ENCODE measurements at regions not wholly inside any gene's neighbourhood (a gene's known extent, or its start where the extent isn't known, plus 50 kb on each side); places are given as distances from the start of the nearest gene placed in this dataset.
"Not testable (repeated sequence)": the region's sequence is repeated elsewhere in the genome, so short reads cannot be mapped to it uniquely, and the experiment has no call there.

DNA sequence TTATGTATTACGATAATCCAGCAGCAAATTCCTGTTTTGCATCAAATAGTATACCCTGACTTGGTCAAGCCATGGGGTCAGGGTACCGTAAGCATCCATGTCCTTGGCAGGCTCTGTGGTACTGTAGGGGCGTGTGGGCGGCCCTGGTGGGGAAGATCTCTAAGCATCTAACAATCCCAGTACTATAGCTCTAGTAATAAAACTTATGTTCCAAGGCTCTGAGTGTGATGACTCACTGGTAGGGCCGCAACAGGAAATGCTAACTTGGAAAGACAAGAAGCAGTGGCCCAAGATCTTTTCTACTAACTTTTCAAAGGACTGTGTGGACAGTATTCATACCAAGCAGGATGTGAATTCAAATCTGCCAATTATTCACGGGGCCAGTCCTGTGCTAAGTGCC lies 63.8 kb downstream of the CLEC18A start:
- H3K36me3 ChIP-seq (ENCODE audit: insufficient read depth, insufficient read length, low read length): peaks cover 24% of the 10 kb centered on the region

DNA sequence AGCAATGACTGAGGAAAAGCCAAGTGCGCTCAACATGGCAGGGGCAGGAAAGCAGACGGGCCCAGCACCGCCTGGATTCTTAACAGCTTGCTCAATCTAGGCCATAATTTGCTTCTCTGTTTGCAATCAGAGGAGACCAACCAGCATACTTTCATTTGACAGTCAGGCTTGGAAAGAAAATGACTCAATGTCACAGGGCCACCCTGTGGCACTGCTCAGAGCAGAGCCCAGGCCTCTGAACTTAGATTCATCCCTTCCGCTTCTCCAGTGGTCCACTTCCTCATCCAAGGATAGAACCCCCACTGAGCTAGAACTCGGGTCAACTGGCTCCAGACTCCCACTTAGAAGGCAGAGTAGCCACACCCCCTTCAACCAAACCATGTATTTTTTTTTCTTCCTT lies 65.6 kb downstream of the CLEC18A start:
- H3K4me3 ChIP-seq (ENCODE audit: insufficient read length, low read depth); H3K27me3 ChIP-seq (ENCODE audit: insufficient read depth, insufficient read length); H3K9ac ChIP-seq (ENCODE audit: insufficient read length, low read depth); H3K9me3 ChIP-seq (ENCODE audit: insufficient read depth, low read length); DNase-seq (ENCODE audit: low read depth, low spot score); H3K4me1 ChIP-seq (ENCODE audit: insufficient read depth, insufficient read length): not testable (repeated sequence)
- H3K36me3 ChIP-seq (ENCODE audit: insufficient read depth, insufficient read length, low read length): peaks cover 28% of the 10 kb centered on the region

More for the DNA sequence above, 63.8 kb downstream of the CLEC18A start:
- not testable (repeated sequence) for H3K9me3 ChIP-seq (ENCODE audit: insufficient read depth, low read length); H3K4me1 ChIP-seq (ENCODE audit: insufficient read depth, insufficient read length); H3K4me3 ChIP-seq (ENCODE audit: insufficient read length, low read depth); H3K9ac ChIP-seq (ENCODE audit: insufficient read length, low read depth); H3K27me3 ChIP-seq (ENCODE audit: insufficient read depth, insufficient read length); DNase-seq (ENCODE audit: low read depth, low spot score)

- Histone ChIP-seq H3K4me3 (ENCODE audit: insufficient read length, low read depth) (no peak overlapping the region), H3K4me1 (ENCODE audit: insufficient read depth, insufficient read length) (no peaks in the 10 kb centered on the region), H3K36me3 (ENCODE audit: insufficient read depth, insufficient read length, low read length) (peaks cover 26% of the 10 kb centered on the region), H3K9ac (ENCODE audit: insufficient read length, low read depth) (no peak overlapping the region), H3K9me3 (ENCODE audit: insufficient read depth, low read length) (no peaks in the 10 kb centered on the region), H3K27me3 (ENCODE audit: insufficient read depth, insufficient read length) (no peaks in the 10 kb centered on the region)
- TF ChIP-seq SUZ12 (IDR thresholded peaks at IDR 0.05; ENCODE audit: extremely low read depth, insufficient read depth, insufficient read length) (no peak), YY1 (IDR thresholded peaks at IDR 0.05; ENCODE audit: insufficient read depth, insufficient read length) (no peak), ZNF274 (IDR thresholded peaks at IDR 0.05; ENCODE audit: low read depth, low read length) (no peak)
- DNase-seq (ENCODE audit: low read depth, low spot score): peak; percentile 9
Measured at GRCh38 chr16:70018254-70018653, 67.1 kb downstream of the CLEC18A start.

DNA sequence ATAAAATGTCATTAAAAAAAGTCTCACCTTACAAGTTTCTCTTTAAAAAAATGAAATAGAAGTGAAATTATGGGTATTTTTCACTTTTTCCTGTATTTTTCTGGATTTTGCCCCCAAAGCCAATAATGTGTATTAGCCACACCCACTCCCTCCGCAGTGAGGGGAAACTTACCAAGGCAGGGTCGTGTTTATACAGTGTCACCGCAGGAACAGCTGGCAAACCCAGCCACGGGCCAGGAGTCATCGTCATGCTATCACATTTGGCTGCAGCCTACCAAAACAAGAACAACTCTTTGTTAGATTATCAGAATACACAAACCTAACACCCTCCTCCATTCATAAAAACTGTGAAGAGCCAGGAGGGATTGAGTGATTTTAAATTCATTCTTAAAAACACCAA lies 72.1 kb downstream of the CLEC18A start:
- not testable (repeated sequence) for H3K4me1 ChIP-seq (ENCODE audit: insufficient read depth, insufficient read length); DNase-seq (ENCODE audit: low read depth, low spot score); H3K27me3 ChIP-seq (ENCODE audit: insufficient read depth, insufficient read length); H3K4me3 ChIP-seq (ENCODE audit: insufficient read length, low read depth); H3K9me3 ChIP-seq (ENCODE audit: insufficient read depth, low read length); H3K9ac ChIP-seq (ENCODE audit: insufficient read length, low read depth)
- peaks cover 23% of the 10 kb centered on the region for H3K36me3 ChIP-seq (ENCODE audit: insufficient read depth, insufficient read length, low read length)

- not testable (repeated sequence) for H3K9ac ChIP-seq (ENCODE audit: insufficient read length, low read depth); H3K4me1 ChIP-seq (ENCODE audit: insufficient read depth, insufficient read length); DNase-seq (ENCODE audit: low read depth, low spot score); H3K27me3 ChIP-seq (ENCODE audit: insufficient read depth, insufficient read length); H3K9me3 ChIP-seq (ENCODE audit: insufficient read depth, low read length); H3K4me3 ChIP-seq (ENCODE audit: insufficient read length, low read depth)
- H3K36me3 ChIP-seq (ENCODE audit: insufficient read depth, insufficient read length, low read length): peaks cover 21% of the 10 kb centered on the region
Measured at GRCh38 chr16:70023956-70024355, 72.8 kb downstream of the CLEC18A start.

DNA sequence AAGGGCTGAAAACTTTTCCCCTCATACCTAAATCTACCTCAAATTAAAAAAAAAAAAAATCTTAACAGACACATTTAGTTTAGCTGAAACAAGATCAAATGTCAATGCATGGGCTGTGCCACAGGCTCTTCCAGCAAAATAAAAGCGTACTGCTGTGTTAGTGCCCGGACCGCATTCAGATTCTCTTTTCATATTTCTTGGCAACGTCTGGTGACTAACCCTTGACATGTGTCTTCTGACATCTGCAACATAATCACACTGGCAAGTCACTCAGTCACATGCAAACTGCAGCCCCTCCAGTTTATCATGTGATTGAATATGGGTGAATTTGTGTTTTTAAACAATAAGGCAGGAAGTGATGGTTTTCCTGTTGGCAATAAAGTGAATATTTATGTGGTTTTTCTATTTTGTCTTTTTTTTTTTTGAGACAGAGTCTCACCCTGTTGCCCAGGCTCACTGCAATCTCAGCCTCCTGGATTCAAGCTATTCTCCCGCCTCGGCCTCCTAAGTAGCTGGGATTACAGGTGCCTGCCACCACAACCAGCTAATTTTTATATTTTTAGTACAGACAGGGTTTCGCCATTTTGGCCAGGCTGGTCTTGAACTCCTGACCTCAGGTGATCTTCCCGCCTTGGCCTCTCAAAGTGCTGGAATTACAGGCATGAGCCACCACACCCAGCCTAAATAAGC lies 75.2 kb downstream of the CLEC18A start:
- peaks cover 13% of the 10 kb centered on the region for H3K36me3 ChIP-seq (ENCODE audit: insufficient read depth, insufficient read length, low read length)
- H3K4me1 ChIP-seq (ENCODE audit: insufficient read depth, insufficient read length); H3K27me3 ChIP-seq (ENCODE audit: insufficient read depth, insufficient read length); H3K4me3 ChIP-seq (ENCODE audit: insufficient read length, low read depth); H3K9me3 ChIP-seq (ENCODE audit: insufficient read depth, low read length); H3K9ac ChIP-seq (ENCODE audit: insufficient read length, low read depth); DNase-seq (ENCODE audit: low read depth, low spot score): not testable (repeated sequence)

GRCh38 chr16:70032906-70033305 lies 81.2 kb upstream of the PDPR start:
- DNase-seq (ENCODE audit: low read depth, low spot score); H3K9ac ChIP-seq (ENCODE audit: insufficient read length, low read depth); H3K9me3 ChIP-seq (ENCODE audit: insufficient read depth, low read length); H3K4me1 ChIP-seq (ENCODE audit: insufficient read depth, insufficient read length); H3K4me3 ChIP-seq (ENCODE audit: insufficient read length, low read depth); H3K36me3 ChIP-seq (ENCODE audit: insufficient read depth, insufficient read length, low read length); H3K27me3 ChIP-seq (ENCODE audit: insufficient read depth, insufficient read length): not testable (repeated sequence)

- not testable (repeated sequence) for H3K4me3 ChIP-seq (ENCODE audit: insufficient read length, low read depth); H3K27me3 ChIP-seq (ENCODE audit: insufficient read depth, insufficient read length); H3K9ac ChIP-seq (ENCODE audit: insufficient read length, low read depth); H3K36me3 ChIP-seq (ENCODE audit: insufficient read depth, insufficient read length, low read length); DNase-seq (ENCODE audit: low read depth, low spot score); H3K9me3 ChIP-seq (ENCODE audit: insufficient read depth, low read length); H3K4me1 ChIP-seq (ENCODE audit: insufficient read depth, insufficient read length)
Measured at GRCh38 chr16:70037913-70038312, 76.2 kb upstream of the PDPR start.

GRCh38 chr16:70040554-70040953 lies 73.6 kb upstream of the PDPR start:
- not testable (repeated sequence) for H3K36me3 ChIP-seq (ENCODE audit: insufficient read depth, insufficient read length, low read length)

DNA sequence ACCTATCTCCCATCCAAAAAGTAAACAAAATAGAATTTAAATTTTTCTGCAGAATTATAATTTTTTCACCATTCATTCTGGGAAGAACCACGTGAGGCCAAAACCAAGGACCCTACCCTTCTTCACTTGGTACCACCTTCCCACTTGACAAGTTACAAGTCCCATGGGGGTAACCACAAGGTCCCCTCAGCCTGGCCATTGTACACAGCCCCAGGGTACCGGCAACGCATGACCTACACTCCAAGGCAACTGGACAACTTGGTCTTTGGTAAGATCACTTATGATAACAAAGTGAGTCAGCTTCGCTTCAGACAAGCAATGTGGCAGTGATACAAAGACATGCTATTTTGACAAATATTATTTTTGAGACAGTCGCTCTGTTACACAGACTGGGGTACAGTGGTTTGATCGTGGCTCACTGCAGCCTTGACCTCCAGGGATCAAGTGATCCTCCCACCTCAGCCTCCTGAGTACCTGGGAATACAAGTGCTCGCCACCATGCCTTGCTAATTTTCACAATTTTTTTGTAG lies 70.5 kb upstream of the PDPR start:
- H3K4me1 ChIP-seq (ENCODE audit: insufficient read depth, insufficient read length); H3K36me3 ChIP-seq (ENCODE audit: insufficient read depth, insufficient read length, low read length); DNase-seq (ENCODE audit: low read depth, low spot score); H3K9ac ChIP-seq (ENCODE audit: insufficient read length, low read depth); H3K9me3 ChIP-seq (ENCODE audit: insufficient read depth, low read length); H3K27me3 ChIP-seq (ENCODE audit: insufficient read depth, insufficient read length); H3K4me3 ChIP-seq (ENCODE audit: insufficient read length, low read depth): not testable (repeated sequence)

More at GRCh38 chr16:70040554-70040953, 73.6 kb upstream of the PDPR start:
- H3K27me3 ChIP-seq (ENCODE audit: insufficient read depth, insufficient read length); H3K9me3 ChIP-seq (ENCODE audit: insufficient read depth, low read length); H3K4me1 ChIP-seq (ENCODE audit: insufficient read depth, insufficient read length); H3K9ac ChIP-seq (ENCODE audit: insufficient read length, low read depth); DNase-seq (ENCODE audit: low read depth, low spot score); H3K4me3 ChIP-seq (ENCODE audit: insufficient read length, low read depth): not testable (repeated sequence)

GRCh38 chr16:70046560-70046959 lies 67.6 kb upstream of the PDPR start:
- H3K9ac ChIP-seq (ENCODE audit: insufficient read length, low read depth); H3K4me3 ChIP-seq (ENCODE audit: insufficient read length, low read depth); H3K27me3 ChIP-seq (ENCODE audit: insufficient read depth, insufficient read length); H3K9me3 ChIP-seq (ENCODE audit: insufficient read depth, low read length); H3K4me1 ChIP-seq (ENCODE audit: insufficient read depth, insufficient read length); DNase-seq (ENCODE audit: low read depth, low spot score); H3K36me3 ChIP-seq (ENCODE audit: insufficient read depth, insufficient read length, low read length): not testable (repeated sequence)

- not testable (repeated sequence) for H3K4me1 ChIP-seq (ENCODE audit: insufficient read depth, insufficient read length); H3K4me3 ChIP-seq (ENCODE audit: insufficient read length, low read depth); H3K27me3 ChIP-seq (ENCODE audit: insufficient read depth, insufficient read length); H3K36me3 ChIP-seq (ENCODE audit: insufficient read depth, insufficient read length, low read length); H3K9ac ChIP-seq (ENCODE audit: insufficient read length, low read depth); DNase-seq (ENCODE audit: low read depth, low spot score); H3K9me3 ChIP-seq (ENCODE audit: insufficient read depth, low read length)
Measured at GRCh38 chr16:70048083-70048482, 66.0 kb upstream of the PDPR start.
